HG03558 (cell line): ENCODE measurements at regions not wholly inside any gene's neighbourhood (a gene's known extent, or its start where the extent isn't known, plus 50 kb on each side); places are given as distances from the start of the nearest gene placed in this dataset.
"Not testable (repeated sequence)": the region's sequence is repeated elsewhere in the genome, so short reads cannot be mapped to it uniquely, and the experiment has no call there.

ENCODE experiments used
- ATAC-seq: cut with Tn5 transposase; IDR thresholded peaks from one replicate; pipeline ENCODE4 v1.9.1; 2021; ENCODE audit warnings: moderate number of reproducible peaks; ENCODE audit not compliant: unreplicated experiment; ENCODE audit errors: extremely low read depth

DNA sequence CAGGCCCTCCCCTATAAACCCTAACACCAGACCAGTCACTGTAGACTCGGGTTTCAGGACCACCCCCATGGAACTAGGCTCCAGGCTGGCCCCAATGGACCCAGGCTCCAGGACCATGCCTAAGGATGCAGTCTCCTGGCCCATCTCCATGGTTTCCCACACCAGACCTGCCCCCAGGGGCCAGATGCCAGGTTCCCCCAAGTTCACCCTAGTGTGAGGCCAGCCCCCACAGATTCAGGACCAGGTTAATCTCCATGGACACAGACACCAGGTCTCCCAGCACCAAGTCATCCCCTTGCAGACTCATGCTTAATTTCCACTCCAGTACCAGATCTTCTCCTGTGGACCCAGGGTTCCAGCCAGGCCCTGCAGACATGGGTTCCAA, 103.8 kb upstream of the LANCL2 start:
- no peak for ATAC-seq

GRCh38 chr7:55265328-55265727, 99.8 kb upstream of the LANCL2 start:
- not testable (repeated sequence) for ATAC-seq

- no peak for ATAC-seq
Observed at GRCh38 chr7:55265836-55266642, 99.1 kb upstream of the LANCL2 start.

GRCh38 chr7:55271069-55271626, 94.0 kb upstream of the LANCL2 start:
- ATAC-seq, result no peak

DNA sequence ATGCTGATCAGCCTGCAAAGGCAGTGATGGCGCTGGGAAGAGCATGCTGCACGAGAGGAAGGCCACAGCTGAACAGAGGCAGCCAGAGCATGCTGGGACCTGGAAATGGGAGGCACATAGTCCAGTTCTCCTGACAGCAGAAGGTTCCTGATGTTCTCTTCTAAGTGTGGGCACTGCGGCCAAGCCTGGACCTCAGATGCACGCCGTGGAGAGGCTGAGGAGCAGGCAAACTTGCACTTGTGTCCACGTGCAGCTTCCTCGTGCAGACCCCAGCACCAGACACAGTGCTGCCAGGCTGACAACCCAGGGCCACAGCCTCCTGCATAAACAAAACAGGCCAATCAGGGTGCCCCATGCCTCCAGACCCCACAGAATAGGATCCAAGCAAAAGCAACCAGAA, 93.5 kb upstream of the LANCL2 start:
- no peak for ATAC-seq

- no peak for ATAC-seq
Observed at GRCh38 chr7:55272328-55272727, 92.8 kb upstream of the LANCL2 start.

DNA sequence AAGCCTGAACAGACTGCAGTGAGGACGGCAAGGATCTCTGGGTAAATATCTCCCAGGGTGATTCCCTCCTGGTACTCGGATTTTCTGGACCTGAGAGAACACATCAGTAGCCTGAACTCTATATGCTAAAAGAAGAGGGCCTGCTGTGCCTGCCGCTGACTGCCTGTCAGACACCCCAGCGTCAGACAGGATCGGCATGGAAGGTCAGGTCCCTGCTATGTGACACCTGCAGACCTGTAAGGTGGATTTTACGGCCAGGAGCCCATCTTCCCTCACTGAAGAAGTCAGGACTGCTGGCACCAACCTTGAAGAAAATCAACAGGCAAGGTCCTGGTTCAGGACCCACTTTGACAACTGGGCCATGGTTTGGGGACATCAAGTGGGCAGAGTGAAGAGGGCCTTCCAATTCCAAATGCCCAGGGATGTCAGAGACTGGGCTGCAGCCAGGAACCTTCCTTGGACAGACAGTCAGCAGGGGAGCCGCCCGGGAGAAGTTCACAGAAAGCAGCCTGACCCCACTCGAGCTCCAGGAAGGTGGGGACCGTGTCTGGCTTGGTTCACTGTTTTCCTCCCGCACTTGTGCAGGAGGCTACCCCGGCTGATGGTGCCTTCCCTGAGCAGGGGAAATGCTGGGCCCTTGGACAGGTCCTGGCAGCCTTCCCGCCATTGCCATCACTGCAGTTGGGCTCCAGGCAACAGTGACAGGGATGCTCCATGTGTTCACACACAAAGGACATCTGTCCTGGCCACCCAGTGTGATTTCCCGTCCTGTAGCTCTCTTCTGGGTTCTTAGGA, 91.8 kb upstream of the LANCL2 start:
- ATAC-seq, result no peak

DNA sequence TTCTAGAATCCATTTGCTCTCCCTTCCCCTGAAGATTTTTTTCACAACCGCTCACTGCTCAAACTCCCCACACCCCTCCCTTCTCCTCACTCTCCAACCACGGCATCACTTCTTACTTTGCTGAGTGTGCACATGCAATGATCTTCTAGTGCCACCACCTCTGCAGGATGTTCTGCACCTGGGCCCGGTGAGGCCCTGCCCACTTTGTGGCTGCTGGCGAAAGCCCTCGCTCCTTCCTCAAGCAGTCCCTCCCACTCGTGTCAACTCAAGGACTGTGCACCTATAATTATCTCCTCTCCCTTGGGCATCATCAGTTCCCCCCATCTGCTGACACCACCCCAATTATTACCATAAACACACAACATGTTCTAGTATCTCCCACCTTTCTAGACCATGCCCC, 91.0 kb upstream of the LANCL2 start:
- ATAC-seq, result no peak

DNA sequence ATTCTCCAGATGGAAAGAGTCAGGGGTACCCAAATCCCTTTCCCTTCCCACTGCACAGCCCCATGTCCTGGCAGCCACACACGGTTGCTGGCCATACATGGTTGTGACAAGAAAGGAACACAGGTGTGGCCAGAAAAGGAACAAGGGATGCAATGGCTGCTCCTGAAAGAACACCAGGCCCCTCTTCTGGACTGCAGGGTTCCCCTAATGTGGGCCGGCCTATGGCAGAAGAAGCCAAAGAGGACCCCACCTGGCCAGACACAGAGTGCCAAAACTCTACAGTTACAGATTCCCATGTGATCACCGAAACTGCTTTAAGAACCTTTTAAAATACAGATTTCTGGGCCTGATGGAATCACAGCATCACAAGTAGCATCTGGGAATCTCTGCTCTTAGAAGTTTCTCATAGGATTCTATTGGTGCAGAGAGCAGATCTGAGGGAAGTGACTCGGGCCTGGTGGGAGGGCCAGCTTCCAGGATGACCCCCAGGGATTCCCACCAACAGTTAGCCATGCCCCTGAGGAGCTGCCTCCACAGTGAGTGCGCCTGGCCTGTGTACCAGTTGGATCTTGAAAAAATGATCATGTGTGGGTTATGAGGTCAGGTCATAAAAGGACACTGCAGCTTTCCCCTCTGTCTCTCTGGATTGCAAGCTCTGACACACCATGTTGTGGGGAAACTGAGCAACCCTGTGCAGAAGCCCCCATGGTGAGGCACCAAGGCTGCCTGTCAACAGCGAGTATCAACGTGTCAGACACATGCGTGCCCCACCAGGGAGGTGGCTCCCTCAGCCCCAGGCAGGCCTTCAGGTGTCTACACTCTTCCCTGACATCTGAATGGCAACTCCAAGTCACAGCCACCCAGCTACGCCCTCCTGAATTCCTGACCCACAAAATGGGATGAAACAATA, 89.6 kb upstream of the LANCL2 start:
- no peak for ATAC-seq

DNA sequence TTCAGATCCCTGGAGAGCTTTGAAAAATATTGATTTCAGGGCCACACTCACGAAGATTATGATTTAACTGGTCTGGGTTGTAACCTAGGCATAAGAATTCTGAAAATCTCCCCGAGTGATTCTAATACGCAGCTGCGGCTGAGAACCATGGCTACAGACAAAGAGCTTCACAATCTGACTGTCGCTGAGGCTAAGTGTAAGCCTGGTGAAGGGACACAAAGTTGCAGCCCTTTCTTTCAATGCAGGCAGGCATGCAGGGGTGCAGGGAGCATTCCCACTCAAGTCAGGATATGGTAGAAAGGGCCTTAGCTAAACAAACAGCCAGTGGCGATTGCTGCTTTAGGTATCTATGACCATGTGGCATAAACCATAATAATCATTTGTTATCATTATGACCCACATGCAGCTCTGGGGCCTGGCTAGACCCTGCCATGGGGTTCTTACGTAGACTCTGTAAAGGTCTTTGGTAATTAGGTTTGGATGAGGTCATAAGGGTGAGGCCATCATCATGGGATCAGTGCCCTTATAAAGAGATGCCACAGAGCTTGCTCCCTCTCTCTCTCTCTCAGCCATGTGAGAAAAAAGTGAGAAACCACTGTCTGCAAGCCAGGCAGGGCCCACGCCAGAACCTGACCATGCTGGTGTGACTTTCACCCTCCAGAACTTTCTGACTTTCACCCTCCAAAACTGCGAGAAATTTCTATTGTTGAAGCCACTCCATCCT, 88.4 kb upstream of the LANCL2 start:
- ATAC-seq, result no peak

DNA sequence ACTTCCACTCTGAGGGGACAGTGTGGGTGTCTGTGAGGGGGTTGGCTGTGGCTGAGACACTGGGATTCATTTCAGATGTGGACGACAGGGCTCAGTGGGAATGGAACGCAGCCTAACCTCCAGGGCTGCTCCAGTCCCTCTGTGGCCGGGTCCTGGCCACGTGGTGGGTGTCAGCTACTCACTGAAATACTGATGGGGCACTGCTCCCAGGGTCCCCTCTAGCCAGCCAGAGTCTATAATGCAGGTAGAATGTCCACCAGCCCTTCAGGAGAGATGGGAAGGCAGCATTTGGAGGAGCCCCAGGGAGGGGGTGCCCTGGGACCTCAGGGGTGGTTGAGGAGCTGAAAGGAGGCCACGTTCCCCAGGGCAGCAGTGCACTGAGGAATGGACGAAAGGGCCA, 87.2 kb upstream of the LANCL2 start:
- no peak for ATAC-seq

DNA sequence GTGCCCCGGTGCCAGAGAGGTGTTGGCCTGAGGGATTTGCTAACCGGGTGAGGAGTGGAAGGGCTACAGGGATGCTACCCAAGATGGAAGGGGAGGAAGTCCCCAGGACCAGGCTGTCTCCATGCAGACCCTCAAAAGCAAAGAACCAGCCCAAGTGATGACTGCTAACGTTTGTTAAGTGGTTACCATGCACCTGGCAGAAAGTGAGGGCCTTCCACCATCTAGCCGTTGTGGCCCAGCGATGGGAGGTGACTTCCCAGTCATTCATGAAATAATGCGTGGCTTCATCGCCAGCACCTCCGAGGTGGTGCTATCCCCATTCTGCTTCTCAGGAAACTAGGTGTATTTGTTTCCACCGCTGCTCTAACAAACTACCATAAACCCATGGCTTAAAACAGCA, 86.8 kb upstream of the LANCL2 start:
- no peak for ATAC-seq

- no peak for ATAC-seq
Observed at GRCh38 chr7:55279080-55279845, 85.9 kb upstream of the LANCL2 start.

GRCh38 chr7:55280031-55280454, 85.1 kb upstream of the LANCL2 start:
- no peak for ATAC-seq

DNA sequence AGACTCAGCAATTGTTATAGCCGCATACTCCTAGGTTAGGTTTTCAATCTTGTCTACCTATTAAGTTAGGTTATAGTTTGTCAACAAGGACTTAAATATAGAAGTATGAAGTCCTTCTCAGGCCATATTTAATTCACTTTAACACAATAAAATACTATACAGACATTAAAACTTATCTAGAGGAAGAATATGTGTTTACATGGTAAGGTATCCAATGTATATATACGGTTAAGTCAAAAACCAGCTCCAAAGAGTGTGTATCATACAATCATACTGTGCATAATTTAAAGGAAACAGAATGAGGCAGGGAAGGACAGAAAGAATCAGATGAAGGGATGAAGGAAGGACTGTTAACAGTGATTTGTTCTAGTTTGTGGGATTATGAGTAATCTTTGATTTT, 79.5 kb upstream of the LANCL2 start:
- no peak for ATAC-seq

DNA sequence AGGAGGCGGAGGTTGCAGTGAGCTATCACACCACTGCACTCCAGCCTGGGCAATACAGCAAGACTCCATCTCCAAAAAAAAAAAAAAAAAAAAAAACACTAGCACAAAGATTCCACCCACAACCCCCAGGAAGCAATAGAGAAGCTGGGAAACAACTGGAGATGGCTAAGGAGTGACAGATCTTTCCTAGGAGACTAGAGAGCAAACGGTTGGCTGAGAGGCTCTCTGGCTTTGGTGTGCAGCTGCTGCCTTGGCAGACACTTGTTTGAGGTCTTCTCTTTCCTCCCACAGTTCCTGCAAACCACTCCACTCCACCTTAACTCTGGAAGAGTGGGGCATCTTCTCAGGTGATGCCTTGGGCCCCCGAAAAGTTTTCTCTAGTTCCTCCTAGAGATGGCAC, 78.5 kb upstream of the LANCL2 start:
- no peak for ATAC-seq

- ATAC-seq, result no peak
Observed at GRCh38 chr7:55288070-55288824, 76.9 kb upstream of the LANCL2 start.

DNA sequence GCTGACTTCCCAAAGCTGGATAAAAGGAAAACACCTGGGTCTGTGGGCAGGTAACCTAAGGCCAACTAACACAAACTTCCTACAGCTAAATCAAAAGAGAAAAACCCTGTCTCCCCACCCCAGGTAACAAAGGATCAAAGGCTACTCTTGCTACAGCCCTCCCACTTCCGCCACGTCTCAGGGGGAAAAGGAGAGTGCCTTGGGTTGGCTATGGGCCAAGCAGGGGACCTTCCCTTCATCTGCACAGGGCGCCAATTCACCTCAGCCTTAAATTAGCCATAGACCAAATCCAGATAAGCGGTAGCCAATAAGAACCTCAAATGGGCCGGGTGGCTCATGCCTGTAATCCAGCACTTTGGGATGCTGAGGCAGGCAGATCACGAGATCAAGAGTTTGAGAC, 69.1 kb upstream of the LANCL2 start:
- ATAC-seq, result no peak
